PFSK-1 (cell line): ENCODE measurements at regions not wholly inside any gene's neighbourhood (a gene's known extent, or its start where the extent isn't known, plus 50 kb on each side); places are given as distances from the start of the nearest gene placed in this dataset.

Experiments used
- FOXP2 ChIP-seq: optimal IDR thresholded peaks from 2 replicates; pipeline ENCODE3; 2011; ENCODE audit warnings: borderline replicate concordance, control low read depth, inconsistent platforms; ENCODE audit not compliant: insufficient read depth; ENCODE audit errors: extremely low read length, extremely low read depth
- POLR2AphosphoS5 ChIP-seq: IDR thresholded peaks from 2 replicates; pipeline ENCODE4 v1.6.1; 2012; ENCODE audit warnings: low read depth, mild to moderate bottlenecking, control low read depth, low read length, moderate library complexity
- REST ChIP-seq, 2 experiments: IDR thresholded peaks; 2 replicates each; pipeline versions ENCODE4 v1.6.1 to v1.8.0; 2011 to 2012; ENCODE audit warnings: low read depth in 2 of 2, low read length in 2 of 2, control low read depth in 1 of 2, inconsistent platforms in 1 of 2, mild to moderate bottlenecking in 1 of 2, moderate library complexity in 1 of 2; ENCODE audit not compliant: insufficient read depth in 1 of 2
- SIN3A ChIP-seq: IDR thresholded peaks from 2 replicates; pipeline ENCODE4 v1.6.1; 2012; ENCODE audit warnings: mild to moderate bottlenecking, low read length, moderate library complexity, borderline replicate concordance; ENCODE audit not compliant: insufficient read depth
- TAF1 ChIP-seq: IDR thresholded peaks from 2 replicates; pipeline ENCODE4 v1.6.1; 2012; ENCODE audit warnings: low read length, control low read depth, borderline replicate concordance; ENCODE audit not compliant: insufficient read depth

- TF ChIP-seq SIN3A (no peak), TAF1 (no peak), FOXP2 (no peak), REST (IDR thresholded peaks at IDR 0.05; ENCODE audit: insufficient read depth in 1 of 2, low read depth in 2 of 2, low read length in 2 of 2) (no peak), POLR2AphosphoS5 (no peak)
These were observed 184.6 kb downstream of the ETAA1 start for GRCh38 chr2:67581751-67582150.

GRCh38 chr2:67583185-67583584 is 186.1 kb downstream of the ETAA1 start:
- TF ChIP-seq POLR2AphosphoS5 (no peak), TAF1 (no peak), SIN3A (no peak), REST (IDR thresholded peaks at IDR 0.05; ENCODE audit: insufficient read depth in 1 of 2, low read depth in 2 of 2, low read length in 2 of 2) (no peak), FOXP2 (no peak)

GRCh38 chr2:67585400-67585799 is 188.3 kb downstream of the ETAA1 start:
- TF ChIP-seq SIN3A (no peak), REST (IDR thresholded peaks at IDR 0.05; ENCODE audit: insufficient read depth in 1 of 2, low read depth in 2 of 2, low read length in 2 of 2) (no peak), FOXP2 (no peak), TAF1 (no peak), POLR2AphosphoS5 (no peak)

- TF ChIP-seq REST (IDR thresholded peaks at IDR 0.05; ENCODE audit: insufficient read depth in 1 of 2, low read depth in 2 of 2, low read length in 2 of 2) (no peak), TAF1 (no peak), POLR2AphosphoS5 (no peak), SIN3A (no peak), FOXP2 (no peak)
These were observed 199.7 kb downstream of the ETAA1 start for GRCh38 chr2:67596871-67597270.

- TF ChIP-seq TAF1, result no peak
- TF ChIP-seq FOXP2, result no peak
- TF ChIP-seq POLR2AphosphoS5, result no peak
- no peak for TF ChIP-seq REST (IDR thresholded peaks at IDR 0.05; ENCODE audit: insufficient read depth in 1 of 2, low read depth in 2 of 2, low read length in 2 of 2)
- TF ChIP-seq SIN3A, result no peak
These were observed 202.4 kb downstream of the ETAA1 start for GRCh38 chr2:67599561-67599960.
